ENCODE measurements at regions not wholly inside any gene's neighbourhood (a gene's known extent, or its start where the extent isn't known, plus 50 kb on each side); places are given as distances from the start of the nearest gene placed in this dataset.

GRCh38 chr5:99275128-99275527, 346.3 kb upstream of the CHD1 start:
- no peaks in the 10 kb centered on the region for H3K9me3 ChIP-seq (ENCODE audit: low read length)
- no peaks in the 10 kb centered on the region for H4K20me1 ChIP-seq (ENCODE audit: low read length)
- H3K9ac ChIP-seq (ENCODE audit: low read length): no peak overlapping the region
- TF ChIP-seq EZH2phosphoT487 (IDR thresholded peaks at IDR 0.05; ENCODE audit: borderline replicate concordance, low read length): no peak
- TF ChIP-seq EZH2 (IDR thresholded peaks at IDR 0.05; ENCODE audit: low read length, unreplicated experiment): no peak
- TF ChIP-seq CTCF (conservative IDR thresholded peaks at IDR 0.05; ENCODE audit: low read depth, low read length): no peak
- no peaks in the 10 kb centered on the region for H3K36me3 ChIP-seq (ENCODE audit: low read depth, low read length)
- ATAC-seq (no peak), DNase-seq (no peak)
- no peaks in the 10 kb centered on the region for H3F3A ChIP-seq (ENCODE audit: low read length, unreplicated experiment)
- POLR2A ChIA-PET (ENCODE audit: unreplicated experiment): no interaction called here
- no peak overlapping the region for H2AFZ ChIP-seq (ENCODE audit: low read length)
- intact Hi-C loops (cut with micrococcal nuclease): no loop called here
- H3K27me3 ChIP-seq (ENCODE audit: low read length): no peaks in the 10 kb centered on the region
- no peaks in the 10 kb centered on the region for H3K4me1 ChIP-seq (ENCODE audit: insufficient read depth, low read length)
- no peaks in the 10 kb centered on the region for H3K9me2 ChIP-seq (replicated peaks; ENCODE audit: low read length)
- no TSS peak for BruUV-seq (replicated peaks)
- H3K4me2 ChIP-seq (ENCODE audit: low read length): no peak overlapping the region
- H3K4me3 ChIP-seq (ENCODE audit: low read length): no peak overlapping the region
- H3K27ac ChIP-seq (ENCODE audit: low read length): no peak overlapping the region
- CTCF ChIA-PET: no interaction called here
- H3K79me2 ChIP-seq (ENCODE audit: low read length): no peaks in the 10 kb centered on the region

DNA sequence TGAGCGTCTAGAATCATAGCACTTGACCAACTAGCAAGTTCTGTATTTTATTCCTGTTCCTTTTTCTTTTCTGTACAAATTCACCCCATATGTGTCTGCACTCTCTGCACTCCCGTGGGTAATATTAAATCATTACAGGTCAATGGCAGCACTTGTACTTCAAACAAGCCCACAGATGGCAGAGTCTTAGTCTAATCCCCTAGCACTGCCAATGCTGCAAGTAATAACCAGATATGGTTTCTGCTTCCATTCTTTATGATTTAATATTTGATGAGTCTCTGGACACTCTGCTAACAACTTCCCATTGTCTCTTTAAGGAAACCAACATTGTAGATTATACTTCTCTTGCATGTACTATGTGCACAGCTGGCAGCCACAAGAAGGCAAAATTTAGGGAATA, 343.8 kb upstream of the CHD1 start:
- Histone ChIP-seq H3K27me3 (ENCODE audit: low read length) (no peaks in the 10 kb centered on the region), H3K9ac (ENCODE audit: low read length) (no peak overlapping the region), H3K9me3 (ENCODE audit: low read length) (no peaks in the 10 kb centered on the region), H3K9me2 (replicated peaks; ENCODE audit: low read length) (0 out of 2 replicates have a peak, but pooled peaks cover 2% of the 10 kb centered on the region), H2AFZ (ENCODE audit: low read length) (no peak overlapping the region), H3F3A (ENCODE audit: low read length, unreplicated experiment) (no peaks in the 10 kb centered on the region), H3K4me1 (ENCODE audit: insufficient read depth, low read length) (no peaks in the 10 kb centered on the region), H3K27ac (ENCODE audit: low read length) (no peak overlapping the region), H4K20me1 (ENCODE audit: low read length) (no peaks in the 10 kb centered on the region), H3K36me3 (ENCODE audit: low read depth, low read length) (no peaks in the 10 kb centered on the region), H3K4me3 (ENCODE audit: low read length) (no peak overlapping the region), H3K79me2 (ENCODE audit: low read length) (no peaks in the 10 kb centered on the region), H3K4me2 (ENCODE audit: low read length) (no peak overlapping the region)
- intact Hi-C loops (cut with micrococcal nuclease): no loop called here
- no TSS peak for BruUV-seq (replicated peaks)
- POLR2A ChIA-PET (ENCODE audit: unreplicated experiment): no interaction called here
- CTCF ChIA-PET: no interaction called here
- TF ChIP-seq CTCF (conservative IDR thresholded peaks at IDR 0.05; ENCODE audit: low read depth, low read length) (no peak), EZH2phosphoT487 (IDR thresholded peaks at IDR 0.05; ENCODE audit: borderline replicate concordance, low read length) (no peak), EZH2 (IDR thresholded peaks at IDR 0.05; ENCODE audit: low read length, unreplicated experiment) (no peak)
- ATAC-seq: no peak
- no peak for DNase-seq

DNA sequence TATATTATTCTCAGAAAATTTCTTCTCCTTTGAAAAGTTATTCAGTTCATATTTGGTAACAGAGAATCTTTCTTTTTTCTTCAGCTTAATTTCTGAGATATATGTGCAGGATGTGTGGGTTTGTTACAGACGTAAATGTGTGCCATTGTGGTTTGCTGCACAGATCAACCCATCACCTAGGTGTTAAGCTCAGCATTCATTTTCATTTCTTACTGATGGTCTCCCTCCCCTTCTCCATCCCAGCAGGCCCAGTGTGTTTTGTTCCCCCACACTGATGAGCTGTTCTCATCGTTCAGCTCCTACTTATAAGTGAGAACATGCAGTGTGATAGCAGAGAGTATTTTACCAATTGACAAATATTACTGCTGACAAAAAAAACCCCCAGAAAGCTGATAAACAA, 330.0 kb upstream of the CHD1 start:
- H3K4me1 ChIP-seq (ENCODE audit: insufficient read depth, low read length): no peaks in the 10 kb centered on the region
- no peak for DNase-seq
- no peaks in the 10 kb centered on the region for H3K27me3 ChIP-seq (ENCODE audit: low read length)
- H3K27ac ChIP-seq (ENCODE audit: low read length): no peak overlapping the region
- H3F3A ChIP-seq (ENCODE audit: low read length, unreplicated experiment): no peaks in the 10 kb centered on the region
- H3K9me2 ChIP-seq (replicated peaks; ENCODE audit: low read length): no peaks in the 10 kb centered on the region
- intact Hi-C loops (cut with micrococcal nuclease): no loop called here
- no peaks in the 10 kb centered on the region for H3K79me2 ChIP-seq (ENCODE audit: low read length)
- CTCF ChIA-PET: no interaction called here
- no peak overlapping the region for H3K4me3 ChIP-seq (ENCODE audit: low read length)
- no peak overlapping the region for H3K4me2 ChIP-seq (ENCODE audit: low read length)
- TF ChIP-seq EZH2phosphoT487 (IDR thresholded peaks at IDR 0.05; ENCODE audit: borderline replicate concordance, low read length) (no peak), EZH2 (IDR thresholded peaks at IDR 0.05; ENCODE audit: low read length, unreplicated experiment) (no peak), CTCF (conservative IDR thresholded peaks at IDR 0.05; ENCODE audit: low read depth, low read length) (no peak)
- H4K20me1 ChIP-seq (ENCODE audit: low read length): no peaks in the 10 kb centered on the region
- no peak for ATAC-seq
- POLR2A ChIA-PET (ENCODE audit: unreplicated experiment): no interaction called here
- no peak overlapping the region for H3K9ac ChIP-seq (ENCODE audit: low read length)
- no peak overlapping the region for H2AFZ ChIP-seq (ENCODE audit: low read length)
- no peaks in the 10 kb centered on the region for H3K36me3 ChIP-seq (ENCODE audit: low read depth, low read length)
- H3K9me3 ChIP-seq (ENCODE audit: low read length): 0 out of 2 replicates have a peak, but pooled peaks cover 5% of the 10 kb centered on the region
- no TSS peak for BruUV-seq (replicated peaks)

Data from PC-3 (cell line).